Calu3 (cell line): ENCODE measurements at regions not wholly inside any gene's neighbourhood (a gene's known extent, or its start where the extent isn't known, plus 50 kb on each side); places are given as distances from the start of the nearest gene placed in this dataset.

Experiments
- BruUV-seq: library from RNA; stranded (reverse); fragments of 400-500 nt; replicated peaks from 2 replicates; lab custom pipeline; 2021; lab: Mats Ljungman, UMichigan
- CTCF ChIA-PET: fragments of 300-600 bp; sonication (Branson Sonifier 250); formaldehyde crosslinking; loops from one replicate; lab custom pipeline; 2022; ENCODE audit warnings: antibody characterized with exemption; lab: Charles Lee
- DNase-seq: peaks from one replicate; pipeline ENCODE4 v3.0.0; 2022
- H3K27ac Mint-ChIP-seq: one replicate; pipeline ENCODE4 v1.8.0; 2022; ENCODE audit warnings: mixed read lengths; ENCODE audit not compliant: unreplicated experiment
- H3K27me3 Mint-ChIP-seq: one replicate; pipeline ENCODE4 v1.8.0; 2022; ENCODE audit warnings: mixed read lengths; ENCODE audit not compliant: unreplicated experiment
- H3K36me3 Mint-ChIP-seq: one replicate; pipeline ENCODE4 v1.8.0; 2022; ENCODE audit warnings: mild to moderate bottlenecking, moderate library complexity, mixed read lengths; ENCODE audit not compliant: insufficient read depth, unreplicated experiment
- H3K4me1 Mint-ChIP-seq: one replicate; pipeline ENCODE4 v1.8.0; 2022; ENCODE audit warnings: mild to moderate bottlenecking, low read depth, mixed read lengths; ENCODE audit not compliant: unreplicated experiment
- H3K4me3 Mint-ChIP-seq: one replicate; pipeline ENCODE4 v1.8.0; 2022; ENCODE audit warnings: mild to moderate bottlenecking, low read depth, moderate library complexity, mixed read lengths; ENCODE audit not compliant: unreplicated experiment
- H3K9me3 Mint-ChIP-seq: one replicate; pipeline ENCODE4 v1.8.0; 2022; ENCODE audit warnings: low read depth, mixed read lengths; ENCODE audit not compliant: unreplicated experiment
- CTCF ChIP-seq: fragments of 200-600 bp; IDR thresholded peaks from one replicate; pipeline ENCODE4 v1.8.0; 2022; ENCODE audit warnings: antibody characterized with exemption; ENCODE audit not compliant: unreplicated experiment
- intact Hi-C: fragments of 100-400 bp; cut with micrococcal nuclease; formaldehyde crosslinking; loops from one replicate; pipeline ENCODE4 v1.10.0; 2022; ENCODE audit not compliant: unreplicated experiment

- Mint-ChIP-seq H3K27me3 (peaks cover 24% of the 10 kb centered on the region), H3K4me1 (no peaks in the 10 kb centered on the region), H3K27ac (no peak overlapping the region), H3K4me3 (no peak overlapping the region), H3K9me3 (no peaks in the 10 kb centered on the region), H3K36me3 (no peaks in the 10 kb centered on the region)
- TF ChIP-seq CTCF: no peak
- no TSS peak for BruUV-seq
- CTCF ChIA-PET: no interaction called here
- intact Hi-C loops: no loop called here
- no peak for DNase-seq
Measured at GRCh38 chr3:73299184-73299691, 237.8 kb downstream of the EBLN2 start.

GRCh38 chr3:73314151-73314951 lies 252.9 kb downstream of the EBLN2 start:
- intact Hi-C loops: no loop called here
- CTCF ChIA-PET: no interaction called here
- DNase-seq: no peak
- Mint-ChIP-seq H3K9me3 (peaks cover under 1% of the 10 kb centered on the region), H3K36me3 (no peaks in the 10 kb centered on the region), H3K4me3 (no peak overlapping the region), H3K27me3 (no peaks in the 10 kb centered on the region), H3K4me1 (no peaks in the 10 kb centered on the region), H3K27ac (no peak overlapping the region)
- BruUV-seq: no TSS peak
- no peak for TF ChIP-seq CTCF

GRCh38 chr3:73315706-73316105 lies 254.2 kb downstream of the EBLN2 start:
- intact Hi-C loops: no loop called here
- Mint-ChIP-seq H3K36me3 (no peaks in the 10 kb centered on the region), H3K4me1 (no peaks in the 10 kb centered on the region), H3K4me3 (no peak overlapping the region), H3K27me3 (no peaks in the 10 kb centered on the region), H3K27ac (no peak overlapping the region), H3K9me3 (peaks cover 5% of the 10 kb centered on the region)
- BruUV-seq: no TSS peak
- no peak for TF ChIP-seq CTCF
- CTCF ChIA-PET: no interaction called here
- DNase-seq: no peak

GRCh38 chr3:73319179-73319769 lies 257.8 kb downstream of the EBLN2 start:
- Mint-ChIP-seq H3K27me3 (no peaks in the 10 kb centered on the region), H3K4me1 (no peaks in the 10 kb centered on the region), H3K4me3 (no peak overlapping the region), H3K36me3 (no peaks in the 10 kb centered on the region), H3K27ac (no peak overlapping the region), H3K9me3 (peaks cover 13% of the 10 kb centered on the region)
- intact Hi-C loops: no loop called here
- CTCF ChIA-PET: no interaction called here
- no TSS peak for BruUV-seq
- TF ChIP-seq CTCF: no peak
- no peak for DNase-seq
